ENCODE measurements at regions not wholly inside any gene's neighbourhood (a gene's known extent, or its start where the extent isn't known, plus 50 kb on each side); places are given as distances from the start of the nearest gene placed in this dataset.

DNA sequence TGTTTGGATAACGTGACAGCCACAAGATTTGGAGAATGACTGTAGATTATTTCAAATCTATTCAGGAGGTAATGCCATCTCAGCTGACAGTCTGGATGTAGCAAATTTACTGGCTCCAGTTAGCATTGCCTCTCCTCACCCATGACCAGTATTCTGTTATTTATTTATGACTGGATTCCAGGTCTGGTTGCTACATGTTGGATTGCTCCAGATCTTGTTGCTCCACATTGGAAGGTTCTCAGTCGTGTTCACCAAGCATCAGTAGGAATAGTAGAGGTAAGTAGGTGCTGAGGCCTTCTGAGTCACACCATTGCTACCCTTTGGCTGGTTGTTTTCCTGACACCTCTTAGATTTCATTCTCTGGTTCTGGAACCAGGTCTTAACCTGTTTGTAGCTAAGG, 69.5 kb upstream of the ELOVL5 start:
- no peak overlapping the region for H3K4me3 ChIP-seq (ENCODE audit: control insufficient read depth, low read depth, low read length)
- peak; percentile 40 for DNase-seq (ENCODE audit: low read depth)

DNA sequence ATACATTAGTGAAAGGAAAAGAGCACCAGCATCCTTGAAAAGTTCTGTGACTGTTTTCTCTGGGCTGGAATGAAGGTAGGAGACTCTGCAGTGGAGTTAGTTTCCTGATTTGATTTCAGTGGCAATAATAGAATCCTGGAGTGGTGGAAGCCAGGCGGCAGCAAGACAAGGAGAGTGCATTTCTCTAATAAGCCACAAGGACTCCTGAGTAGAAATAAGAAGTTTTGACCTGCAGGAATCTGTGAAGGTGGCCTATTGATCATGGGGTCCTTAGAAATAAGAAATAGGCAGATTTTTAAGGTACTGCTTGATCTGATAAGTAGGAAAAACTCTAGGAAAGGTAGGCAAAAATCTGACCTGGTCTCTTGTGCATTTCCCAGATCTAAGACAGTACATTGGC, 68.4 kb upstream of the ELOVL5 start:
- no peak for DNase-seq (ENCODE audit: low read depth)
- TF ChIP-seq CTCF (conservative IDR thresholded peaks at IDR 0.05; ENCODE audit: control insufficient read depth, insufficient read depth, low read depth, low read length), result no peak

More for the DNA sequence above, 69.5 kb upstream of the ELOVL5 start:
- TF ChIP-seq CTCF (conservative IDR thresholded peaks at IDR 0.05; ENCODE audit: control insufficient read depth, insufficient read depth, low read depth, low read length), result no peak

GRCh38 chr6:53413326-53413725, 64.6 kb upstream of the ELOVL5 start:
- no peak for DNase-seq (ENCODE audit: low read depth)
- no peak for TF ChIP-seq CTCF (conservative IDR thresholded peaks at IDR 0.05; ENCODE audit: control insufficient read depth, insufficient read depth, low read depth, low read length)

More for the DNA sequence above, 68.4 kb upstream of the ELOVL5 start:
- no peak overlapping the region for H3K4me3 ChIP-seq (ENCODE audit: control insufficient read depth, low read depth, low read length)

GRCh38 chr6:53412751-53413150, 64.0 kb upstream of the ELOVL5 start:
- no peak overlapping the region for H3K4me3 ChIP-seq (ENCODE audit: control insufficient read depth, low read depth, low read length)
- no peak for TF ChIP-seq CTCF (conservative IDR thresholded peaks at IDR 0.05; ENCODE audit: control insufficient read depth, insufficient read depth, low read depth, low read length)
- peak; percentile 42 for DNase-seq (ENCODE audit: low read depth)

More at GRCh38 chr6:53413326-53413725, 64.6 kb upstream of the ELOVL5 start:
- no peak overlapping the region for H3K4me3 ChIP-seq (ENCODE audit: control insufficient read depth, low read depth, low read length)

GRCh38 chr6:53412021-53412715, 63.4 kb upstream of the ELOVL5 start:
- no peak for TF ChIP-seq CTCF (conservative IDR thresholded peaks at IDR 0.05; ENCODE audit: control insufficient read depth, insufficient read depth, low read depth, low read length)
- DNase-seq (ENCODE audit: low read depth), result no peak
- no peak overlapping the region for H3K4me3 ChIP-seq (ENCODE audit: control insufficient read depth, low read depth, low read length)

DNA sequence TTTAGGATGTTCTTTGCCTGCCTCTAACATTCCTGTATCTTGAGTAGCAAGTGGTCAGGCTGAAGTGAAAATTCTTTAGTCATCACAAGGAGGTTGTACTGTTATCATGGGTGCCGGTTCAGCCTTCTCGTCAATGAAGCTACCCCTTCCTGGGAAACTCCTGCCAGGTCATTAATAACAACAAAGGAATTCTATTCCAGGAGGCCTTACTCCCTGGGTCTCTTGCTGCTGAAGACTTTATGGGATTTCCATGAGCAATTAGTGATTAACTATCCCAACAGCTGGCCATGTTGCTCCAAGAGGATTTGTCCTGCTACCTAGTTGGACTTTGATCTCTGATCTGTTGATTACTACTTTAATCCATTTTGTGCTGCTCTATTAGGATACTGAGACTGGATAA, 62.7 kb upstream of the ELOVL5 start:
- peak; percentile 42 for DNase-seq (ENCODE audit: low read depth)

More for the DNA sequence above, 62.7 kb upstream of the ELOVL5 start:
- no peak for TF ChIP-seq CTCF (conservative IDR thresholded peaks at IDR 0.05; ENCODE audit: control insufficient read depth, insufficient read depth, low read depth, low read length)
- no peak overlapping the region for H3K4me3 ChIP-seq (ENCODE audit: control insufficient read depth, low read depth, low read length)
